ENCODE measurements at regions not wholly inside any gene's neighbourhood (a gene's known extent, or its start where the extent isn't known, plus 50 kb on each side); places are given as distances from the start of the nearest gene placed in this dataset.

DNA sequence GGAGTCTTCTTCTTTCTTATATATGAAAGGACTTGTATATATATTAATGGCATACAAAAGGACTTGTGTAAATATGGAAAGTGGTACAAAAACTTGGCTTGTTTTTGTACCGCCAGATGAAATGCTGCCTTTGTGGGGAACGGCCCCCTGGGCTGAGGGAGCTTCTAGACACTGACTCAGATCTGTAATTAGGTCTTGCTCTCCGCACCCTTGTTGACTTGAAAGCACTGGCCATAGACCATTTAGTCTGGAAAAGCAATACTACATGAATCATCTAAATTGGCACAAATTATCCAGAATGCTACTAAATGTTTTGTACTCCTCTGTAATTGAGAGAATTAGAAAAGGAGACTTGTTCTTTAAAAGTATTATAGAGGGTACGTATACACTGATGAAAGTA is 399.9 kb upstream of the RGS6 start:
- TF ChIP-seq, protein P1, sequence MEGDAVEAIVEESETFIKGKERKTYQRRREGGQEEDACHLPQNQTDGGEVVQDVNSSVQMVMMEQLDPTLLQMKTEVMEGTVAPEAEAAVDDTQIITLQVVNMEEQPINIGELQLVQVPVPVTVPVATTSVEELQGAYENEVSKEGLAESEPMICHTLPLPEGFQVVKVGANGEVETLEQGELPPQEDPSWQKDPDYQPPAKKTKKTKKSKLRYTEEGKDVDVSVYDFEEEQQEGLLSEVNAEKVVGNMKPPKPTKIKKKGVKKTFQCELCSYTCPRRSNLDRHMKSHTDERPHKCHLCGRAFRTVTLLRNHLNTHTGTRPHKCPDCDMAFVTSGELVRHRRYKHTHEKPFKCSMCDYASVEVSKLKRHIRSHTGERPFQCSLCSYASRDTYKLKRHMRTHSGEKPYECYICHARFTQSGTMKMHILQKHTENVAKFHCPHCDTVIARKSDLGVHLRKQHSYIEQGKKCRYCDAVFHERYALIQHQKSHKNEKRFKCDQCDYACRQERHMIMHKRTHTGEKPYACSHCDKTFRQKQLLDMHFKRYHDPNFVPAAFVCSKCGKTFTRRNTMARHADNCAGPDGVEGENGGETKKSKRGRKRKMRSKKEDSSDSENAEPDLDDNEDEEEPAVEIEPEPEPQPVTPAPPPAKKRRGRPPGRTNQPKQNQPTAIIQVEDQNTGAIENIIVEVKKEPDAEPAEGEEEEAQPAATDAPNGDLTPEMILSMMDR (IDR thresholded peaks at IDR 0.05; ENCODE audit: insufficient read depth, low read depth, low read length, missing control alignments) = no peak
- no peak for DNase-seq (ENCODE audit: low read depth)
- H3K4me3 ChIP-seq (ENCODE audit: low read depth, low read length) = no peak overlapping the region

DNA sequence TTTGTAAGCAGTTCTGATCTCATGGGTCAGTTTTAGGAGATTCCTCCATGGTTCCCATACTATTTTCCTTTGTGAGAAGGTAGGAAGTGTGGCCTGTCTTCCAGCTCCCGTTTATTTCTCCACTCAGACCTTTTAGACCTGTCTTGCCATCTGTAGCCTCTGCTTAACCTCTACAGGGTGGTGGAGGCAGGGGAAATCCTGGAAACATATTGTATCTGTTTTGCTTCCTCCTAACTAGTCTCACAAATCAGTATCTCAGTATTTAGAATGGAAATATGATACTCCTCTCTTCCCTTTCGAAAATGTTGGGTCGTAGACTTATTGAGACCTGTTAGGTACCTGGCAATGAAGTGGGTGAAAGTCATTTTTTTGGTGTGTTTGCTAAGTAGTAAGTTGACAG is 399.4 kb upstream of the RGS6 start:
- TF ChIP-seq, protein P1 (IDR thresholded peaks at IDR 0.05; ENCODE audit: insufficient read depth, low read depth, low read length, missing control alignments) = no peak
- DNase-seq (ENCODE audit: low read depth) = peak; percentile 33
- H3K4me3 ChIP-seq (ENCODE audit: low read depth, low read length) = no peak overlapping the region

DNA sequence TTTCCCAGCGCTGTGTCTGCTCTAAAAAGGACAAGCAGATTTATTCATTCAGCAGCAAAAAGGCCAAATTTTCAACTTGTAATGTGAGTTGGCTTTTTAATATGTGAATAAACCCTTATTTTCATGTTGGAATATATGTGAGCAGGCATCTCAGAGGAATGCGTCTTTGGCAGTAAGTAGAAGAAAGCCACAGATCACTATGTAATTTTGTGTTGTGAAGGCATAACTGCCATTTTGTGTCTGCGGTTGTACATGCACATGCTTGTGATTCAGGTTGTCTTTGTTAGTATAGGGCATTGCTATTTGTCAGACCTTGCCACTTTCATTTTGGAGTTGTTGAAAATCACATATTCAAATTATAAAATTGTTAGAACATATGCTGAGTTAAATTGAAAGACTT is 398.8 kb upstream of the RGS6 start:
- TF ChIP-seq, protein P1 (IDR thresholded peaks at IDR 0.05; ENCODE audit: insufficient read depth, low read depth, low read length, missing control alignments) = no peak
- H3K4me3 ChIP-seq (ENCODE audit: low read depth, low read length) = no peak overlapping the region
- no peak for DNase-seq (ENCODE audit: low read depth)

DNA sequence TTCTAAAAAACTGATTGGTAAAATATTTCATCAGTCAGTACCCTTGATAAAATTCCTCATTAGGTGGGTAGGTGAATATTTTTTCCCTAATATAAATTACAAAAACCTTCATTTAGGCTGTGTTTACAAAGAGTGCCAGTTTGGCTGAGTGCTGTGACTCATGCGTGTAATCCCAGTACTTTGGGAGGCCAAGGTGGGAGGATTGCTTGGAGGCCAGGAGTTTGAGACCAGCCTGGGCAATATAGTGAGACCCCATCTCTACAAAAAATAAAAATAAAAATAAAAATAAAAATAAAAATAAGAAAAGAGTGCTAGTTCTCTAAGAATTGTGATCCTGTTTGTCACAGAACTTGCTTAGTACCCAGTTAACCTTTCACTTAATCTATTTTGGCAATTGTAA is 398.4 kb upstream of the RGS6 start:
- no peak for DNase-seq (ENCODE audit: low read depth)
- H3K4me3 ChIP-seq (ENCODE audit: low read depth, low read length) = no peak overlapping the region
- TF ChIP-seq, protein P1 (IDR thresholded peaks at IDR 0.05; ENCODE audit: insufficient read depth, low read depth, low read length, missing control alignments) = no peak

DNA sequence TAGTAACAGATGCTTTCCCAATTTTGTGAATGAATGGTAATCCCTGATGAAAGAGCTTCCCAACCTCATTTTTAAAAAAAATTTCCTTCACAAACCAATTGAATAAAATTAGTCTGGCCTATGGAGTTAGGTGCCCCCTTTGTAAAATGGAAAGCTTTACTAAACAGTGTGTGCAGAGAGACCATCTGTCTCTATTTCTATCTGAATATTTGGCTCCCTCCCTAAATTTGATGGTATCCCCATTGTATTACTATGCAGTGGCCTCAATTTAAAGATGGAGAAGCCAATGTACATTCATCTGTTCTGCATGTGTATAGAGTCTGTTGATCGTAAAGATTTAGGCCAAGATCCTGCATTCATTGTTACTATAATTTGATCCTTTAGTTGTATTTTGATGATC is 397.7 kb upstream of the RGS6 start:
- H3K4me3 ChIP-seq (ENCODE audit: low read depth, low read length) = no peak overlapping the region
- TF ChIP-seq, protein P1 (IDR thresholded peaks at IDR 0.05; ENCODE audit: insufficient read depth, low read depth, low read length, missing control alignments) = no peak
- DNase-seq (ENCODE audit: low read depth) = no peak

DNA sequence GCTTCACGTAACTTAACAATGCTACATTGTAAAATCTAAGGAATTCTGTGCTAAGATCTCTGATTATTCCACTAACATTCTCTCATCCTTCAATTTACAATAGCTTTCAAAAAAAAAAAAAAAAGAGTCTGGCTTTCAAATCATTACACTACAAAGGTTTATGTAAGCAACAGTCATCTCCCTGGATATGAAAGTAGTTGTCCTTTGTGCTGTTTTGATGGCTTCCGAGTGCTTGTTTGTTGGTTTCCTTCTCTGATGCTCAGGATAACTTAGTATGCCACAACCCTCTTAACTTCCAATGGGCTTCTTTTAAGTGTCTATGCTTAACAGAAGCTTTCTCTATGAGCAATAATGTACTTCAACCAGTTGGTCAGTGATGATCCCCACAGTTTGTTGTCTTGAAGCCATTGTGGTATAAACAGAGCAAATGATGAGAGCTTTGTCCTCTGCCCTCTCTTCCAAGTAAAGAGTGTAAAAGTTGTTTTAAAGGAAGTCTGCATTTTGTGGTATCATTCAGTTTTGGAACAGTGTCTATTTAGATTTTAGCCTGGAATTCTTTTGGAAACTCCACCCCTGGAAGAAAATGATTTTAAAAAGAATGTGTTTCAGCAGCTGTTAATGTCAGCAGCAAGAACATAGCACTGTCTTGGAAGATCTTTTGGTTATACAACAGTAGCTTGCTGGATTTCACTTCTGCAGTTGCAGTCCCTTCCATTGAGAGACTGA is 396.1 kb upstream of the RGS6 start:
- TF ChIP-seq, protein P1 (IDR thresholded peaks at IDR 0.05; ENCODE audit: insufficient read depth, low read depth, low read length, missing control alignments) = no peak
- no peak for DNase-seq (ENCODE audit: low read depth)
- no peak overlapping the region for H3K4me3 ChIP-seq (ENCODE audit: low read depth, low read length)
